Astrocyte of the spinal cord (primary cell): ENCODE measurements at regions not wholly inside any gene's neighbourhood (a gene's known extent, or its start where the extent isn't known, plus 50 kb on each side); places are given as distances from the start of the nearest gene placed in this dataset.
"Not testable (repeated sequence)": the region's sequence is repeated elsewhere in the genome, so short reads cannot be mapped to it uniquely, and the experiment has no call there.

Source experiments
- DNase-seq: peaks from one replicate; pipeline ENCODE4 v3.0.0; 2011; ENCODE audit warnings: low read depth, low spot score
- H3K4me3 ChIP-seq: 2 replicates; pipeline ENCODE4 v1.5.1; 2011; ENCODE audit warnings: low read depth, mild to moderate bottlenecking, low read length, moderate library complexity
- in situ Hi-C: cut with HindIII; loops from 2 replicates; pipeline ENCODE4 v1.10.0; 2017; ENCODE audit warnings: low sequenced_read_pairs
- TF ChIP-seq, protein P1 (sequence below): IDR thresholded peaks from 2 replicates; pipeline ENCODE4 v1.5.1; 2012; ENCODE audit warnings: low read depth, mild to moderate bottlenecking, low read length, inconsistent platforms

DNA sequence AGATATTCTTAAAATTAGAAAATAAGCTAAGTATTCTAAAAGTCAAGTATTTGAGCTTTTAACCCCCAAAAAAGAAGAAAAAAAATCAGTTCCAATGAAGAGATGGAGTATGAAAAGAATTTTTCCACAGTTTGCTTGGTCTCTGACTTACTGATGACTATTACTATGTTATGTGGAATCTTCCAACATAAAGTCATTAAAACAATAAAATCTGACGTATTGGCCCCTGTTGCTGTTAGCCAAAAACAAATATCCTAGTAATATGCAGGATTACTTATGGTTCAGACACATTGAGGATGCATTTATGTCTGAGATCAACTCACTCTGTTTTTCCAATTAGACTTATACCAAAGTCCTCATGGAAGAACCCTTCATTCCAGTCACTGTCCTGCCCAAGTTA lies 517.2 kb upstream of the ADGRL3 start:
- TF ChIP-seq, protein P1, sequence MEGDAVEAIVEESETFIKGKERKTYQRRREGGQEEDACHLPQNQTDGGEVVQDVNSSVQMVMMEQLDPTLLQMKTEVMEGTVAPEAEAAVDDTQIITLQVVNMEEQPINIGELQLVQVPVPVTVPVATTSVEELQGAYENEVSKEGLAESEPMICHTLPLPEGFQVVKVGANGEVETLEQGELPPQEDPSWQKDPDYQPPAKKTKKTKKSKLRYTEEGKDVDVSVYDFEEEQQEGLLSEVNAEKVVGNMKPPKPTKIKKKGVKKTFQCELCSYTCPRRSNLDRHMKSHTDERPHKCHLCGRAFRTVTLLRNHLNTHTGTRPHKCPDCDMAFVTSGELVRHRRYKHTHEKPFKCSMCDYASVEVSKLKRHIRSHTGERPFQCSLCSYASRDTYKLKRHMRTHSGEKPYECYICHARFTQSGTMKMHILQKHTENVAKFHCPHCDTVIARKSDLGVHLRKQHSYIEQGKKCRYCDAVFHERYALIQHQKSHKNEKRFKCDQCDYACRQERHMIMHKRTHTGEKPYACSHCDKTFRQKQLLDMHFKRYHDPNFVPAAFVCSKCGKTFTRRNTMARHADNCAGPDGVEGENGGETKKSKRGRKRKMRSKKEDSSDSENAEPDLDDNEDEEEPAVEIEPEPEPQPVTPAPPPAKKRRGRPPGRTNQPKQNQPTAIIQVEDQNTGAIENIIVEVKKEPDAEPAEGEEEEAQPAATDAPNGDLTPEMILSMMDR, result no peak
- peak; percentile 71 for DNase-seq
- H3K4me3 ChIP-seq, result no peak overlapping the region
- in situ Hi-C loops, result no loop called here

DNA sequence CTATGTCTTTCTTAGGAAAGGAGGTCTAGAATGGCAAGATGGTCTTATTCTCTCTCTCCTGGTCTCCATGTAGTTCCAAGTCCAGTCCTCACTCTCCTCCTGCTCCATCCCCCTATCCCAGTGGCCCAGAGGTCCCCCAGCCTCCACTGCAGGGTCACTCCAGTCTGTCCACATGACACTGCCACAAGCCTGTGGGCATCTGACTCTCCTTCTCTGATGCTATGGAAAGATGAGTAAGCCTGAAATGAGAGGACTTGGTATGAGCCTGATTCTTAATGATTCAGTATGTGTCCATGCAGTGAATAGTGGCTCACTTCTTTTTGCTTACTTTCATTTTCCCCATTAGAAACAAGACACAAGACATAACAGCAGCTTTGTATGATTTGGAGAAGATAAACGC lies 516.8 kb upstream of the ADGRL3 start:
- TF ChIP-seq, protein P1, result no peak
- peak; percentile 88 for DNase-seq
- H3K4me3 ChIP-seq, result no peak overlapping the region
- in situ Hi-C loops, result no loop called here

DNA sequence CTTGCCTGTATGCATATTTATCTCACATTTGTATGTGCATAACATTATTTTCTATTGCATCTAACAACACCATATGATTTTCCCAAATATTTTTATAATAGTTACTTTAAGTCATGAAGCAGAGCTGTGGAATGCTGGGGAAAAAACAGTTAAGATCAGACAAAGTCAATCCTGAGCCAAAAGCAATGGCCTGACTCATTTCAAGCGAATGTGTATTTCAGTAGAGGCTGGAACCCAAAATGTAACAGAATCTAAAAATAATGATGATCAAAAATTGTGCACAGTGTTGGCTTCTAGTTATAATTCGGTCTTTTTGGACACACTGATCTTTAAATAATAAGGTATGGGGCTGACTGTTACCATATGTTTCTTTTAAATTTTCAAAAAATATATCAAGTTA lies 516.2 kb upstream of the ADGRL3 start:
- H3K4me3 ChIP-seq, result no peak overlapping the region
- in situ Hi-C loops, result no loop called here
- TF ChIP-seq, protein P1, result no peak
- DNase-seq, result peak; percentile 89

DNA sequence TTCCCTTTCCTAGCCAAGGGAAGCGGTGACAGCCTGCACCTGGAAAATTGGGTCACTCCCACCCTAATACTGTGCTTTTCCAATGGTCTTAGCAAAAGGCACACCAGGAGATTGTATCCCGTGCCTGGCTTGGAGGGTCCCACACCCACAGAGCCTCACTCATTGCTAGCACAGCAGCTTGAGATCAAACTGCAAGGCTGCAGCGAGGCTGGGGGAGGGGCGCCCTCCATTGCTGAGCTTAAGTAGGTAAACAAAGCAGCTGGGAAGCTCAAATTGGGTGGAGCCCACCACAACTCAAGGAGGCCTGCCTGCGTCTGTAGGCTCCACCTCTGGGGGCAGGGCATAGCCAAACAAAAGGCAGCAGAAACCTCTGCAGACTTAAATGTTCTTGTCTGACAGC lies 504.1 kb upstream of the ADGRL3 start:
- DNase-seq, H3K4me3 ChIP-seq, in situ Hi-C loops: not testable (repeated sequence)

DNA sequence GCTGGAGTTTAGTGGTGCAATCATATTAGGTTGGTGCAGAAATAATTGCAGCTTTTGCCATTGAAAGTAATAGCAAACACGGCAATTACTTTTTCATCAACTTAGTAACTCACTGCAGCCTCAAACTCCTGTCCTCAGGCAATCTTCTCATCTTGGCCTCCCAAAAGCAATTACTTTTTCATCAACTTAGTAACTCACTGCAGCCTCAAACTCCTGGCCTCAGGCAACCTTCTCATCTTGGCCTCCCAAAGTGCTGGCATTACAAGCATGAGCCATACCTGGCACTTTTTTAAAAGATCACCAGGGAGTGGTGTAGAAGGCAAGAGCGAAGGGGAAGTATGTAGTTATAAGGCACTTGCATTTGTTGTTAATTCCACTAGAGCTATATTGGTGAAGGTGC lies 491.1 kb upstream of the ADGRL3 start:
- TF ChIP-seq, protein P1, result no peak
- no peak for DNase-seq
- H3K4me3 ChIP-seq, result no peak overlapping the region
- in situ Hi-C loops, result no loop called here

DNA sequence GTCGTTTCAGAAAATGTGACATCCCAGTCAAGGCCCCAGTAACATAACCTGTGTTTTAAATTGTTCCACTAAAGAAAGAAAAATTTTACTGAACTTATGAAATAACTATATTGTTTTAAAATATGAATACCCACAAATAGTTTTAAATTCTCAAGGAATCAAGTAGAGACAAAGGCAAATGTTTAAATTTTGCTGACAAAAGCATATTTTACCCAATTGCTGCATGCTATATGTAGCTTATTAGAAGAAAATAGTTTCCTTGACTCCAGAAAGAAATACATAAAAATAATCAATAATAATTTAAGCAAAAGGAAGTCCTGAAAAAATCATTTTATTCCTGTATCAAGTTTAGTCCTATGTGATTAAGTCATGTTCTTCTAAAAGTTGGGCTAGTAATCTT lies 481.3 kb upstream of the ADGRL3 start:
- H3K4me3 ChIP-seq, result no peak overlapping the region
- TF ChIP-seq, protein P1, result no peak
- in situ Hi-C loops, result no loop called here
- no peak for DNase-seq

DNA sequence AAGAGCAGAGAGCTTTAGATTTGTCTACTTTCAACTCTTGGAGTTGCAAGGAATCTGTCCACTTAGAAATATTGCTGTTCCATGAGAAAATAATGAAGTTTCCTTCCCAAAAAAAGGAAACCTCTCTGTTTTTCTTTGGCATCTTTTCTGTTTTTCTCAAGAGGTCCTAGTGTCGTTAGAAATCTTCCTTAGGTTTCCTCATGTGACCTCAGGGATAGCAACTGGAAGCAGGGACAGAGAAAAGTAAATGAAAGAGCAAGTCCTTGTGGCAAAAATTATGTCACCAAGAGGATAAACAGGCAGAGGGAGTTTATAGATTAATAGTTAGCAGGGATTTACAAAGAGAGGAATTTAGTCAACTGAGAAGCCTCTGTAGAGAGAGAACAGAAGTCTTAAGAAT lies 478.4 kb upstream of the ADGRL3 start:
- DNase-seq, result no peak
- in situ Hi-C loops, result no loop called here
- TF ChIP-seq, protein P1, result no peak
- no peak overlapping the region for H3K4me3 ChIP-seq
